Activated T-cell treated with anti-CD3 and anti-CD28 coated beads, Interleukin-2, amount 50 U/mL, for 72 hours (primary cell): ENCODE measurements at regions not wholly inside any gene's neighbourhood (a gene's known extent, or its start where the extent isn't known, plus 50 kb on each side); places are given as distances from the start of the nearest gene placed in this dataset.

Source experiments
- ATAC-seq, 2 donors: fragments of 150-1000 bp; cut with Tn5 transposase; replicated peaks in 1 of 2; 2 replicates each; pipeline ENCODE4 v1.10.0; 2021; ENCODE audit warnings: moderate library complexity in 2 of 2, mild to moderate bottlenecking in 1 of 2
- DNase-seq, 2 donors: peaks; one replicate each; pipeline ENCODE4 v3.0.0; 2021 to 2022; ENCODE audit warnings: mixed read lengths in 1 of 2
- H3K27ac Mint-ChIP-seq: one replicate; pipeline ENCODE4 v1.8.0; 2022; ENCODE audit warnings: mild to moderate bottlenecking, moderate library complexity, mixed read lengths
- H3K27me3 Mint-ChIP-seq: one replicate; pipeline ENCODE4 v1.8.0; 2022; ENCODE audit warnings: low read depth, mixed read lengths
- H3K36me3 Mint-ChIP-seq, 2 donors: one replicate each; pipeline ENCODE4 v1.8.0; 2022; ENCODE audit warnings: mixed read lengths in 2 of 2, mild to moderate bottlenecking in 1 of 2; ENCODE audit not compliant: insufficient read depth in 2 of 2
- H3K4me1 Mint-ChIP-seq: one replicate; pipeline ENCODE4 v1.8.0; 2022; ENCODE audit warnings: low read depth, mixed read lengths
- H3K4me3 Mint-ChIP-seq, 2 donors: one replicate each; pipeline ENCODE4 v1.8.0; 2022; ENCODE audit warnings: mild to moderate bottlenecking in 2 of 2, mixed read lengths in 2 of 2, moderate library complexity in 2 of 2
- H3K9me3 Mint-ChIP-seq, 2 donors: one replicate each; pipeline ENCODE4 v1.8.0; 2022; ENCODE audit warnings: mixed read lengths in 2 of 2

GRCh38 chr20:60966766-60967165 lies 285.3 kb upstream of the CDH4 start:
- Mint-ChIP-seq H3K27me3 (no peaks in the 10 kb centered on the region), H3K9me3 (peaks cover 2 to 3% of the 10 kb centered on the region in 2 donors), H3K36me3 (no peaks in the 10 kb centered on the region), H3K27ac (no peak overlapping the region), H3K4me1 (no peaks in the 10 kb centered on the region), H3K4me3 (no peak overlapping the region)
- ATAC-seq = no peak
- DNase-seq = no peak

- H3K4me1 Mint-ChIP-seq = no peaks in the 10 kb centered on the region
- no peak overlapping the region for H3K4me3 Mint-ChIP-seq
- no peaks in the 10 kb centered on the region for H3K27me3 Mint-ChIP-seq
- peaks cover 2 to 3% of the 10 kb centered on the region in 2 donors for H3K9me3 Mint-ChIP-seq
- no peaks in the 10 kb centered on the region for H3K36me3 Mint-ChIP-seq
- no peak overlapping the region for H3K27ac Mint-ChIP-seq
- ATAC-seq = no peak
- DNase-seq = no peak
These were observed 284.4 kb upstream of the CDH4 start for GRCh38 chr20:60967431-60968316.

- Mint-ChIP-seq H3K4me1 (no peaks in the 10 kb centered on the region), H3K27ac (no peak overlapping the region), H3K4me3 (no peak overlapping the region), H3K36me3 (no peaks in the 10 kb centered on the region), H3K27me3 (no peaks in the 10 kb centered on the region), H3K9me3 (peaks cover 2 to 3% of the 10 kb centered on the region in 2 donors)
- ATAC-seq (no peak), DNase-seq (no peak)
These were observed 283.0 kb upstream of the CDH4 start for GRCh38 chr20:60968853-60969720.

GRCh38 chr20:60970601-60971000 lies 281.5 kb upstream of the CDH4 start:
- Mint-ChIP-seq H3K9me3 (peaks cover 2 to 3% of the 10 kb centered on the region in 2 donors), H3K36me3 (no peaks in the 10 kb centered on the region), H3K27ac (no peak overlapping the region), H3K27me3 (no peaks in the 10 kb centered on the region), H3K4me3 (no peak overlapping the region), H3K4me1 (no peaks in the 10 kb centered on the region)
- no peak for ATAC-seq
- no peak for DNase-seq

- Mint-ChIP-seq H3K9me3 (no peaks in the 10 kb centered on the region), H3K36me3 (no peaks in the 10 kb centered on the region)
These were observed 278.0 kb upstream of the CDH4 start for GRCh38 chr20:60974022-60974421.

GRCh38 chr20:60974441-60974945 lies 277.6 kb upstream of the CDH4 start:
- Mint-ChIP-seq H3K27ac (no peak overlapping the region), H3K27me3 (no peaks in the 10 kb centered on the region), H3K36me3 (no peaks in the 10 kb centered on the region), H3K9me3 (peaks cover 2 to 3% of the 10 kb centered on the region in 2 donors), H3K4me3 (no peak overlapping the region), H3K4me1 (no peaks in the 10 kb centered on the region)
- ATAC-seq (no peak), DNase-seq (no peak)

More at GRCh38 chr20:60974022-60974421, 278.0 kb upstream of the CDH4 start:
- no peak for DNase-seq
- H3K4me3 Mint-ChIP-seq = no peak overlapping the region
- no peaks in the 10 kb centered on the region for H3K4me1 Mint-ChIP-seq
- ATAC-seq = no peak
- H3K27me3 Mint-ChIP-seq = no peaks in the 10 kb centered on the region
- H3K27ac Mint-ChIP-seq = no peak overlapping the region

GRCh38 chr20:60976139-60976538 lies 275.9 kb upstream of the CDH4 start:
- H3K27ac Mint-ChIP-seq = no peak overlapping the region

GRCh38 chr20:60976913-60977312 lies 275.1 kb upstream of the CDH4 start:
- ATAC-seq (no peak), DNase-seq (no peak)
- Mint-ChIP-seq H3K4me1 (no peaks in the 10 kb centered on the region), H3K36me3 (peaks cover 0 to 3% of the 10 kb centered on the region in 2 donors), H3K4me3 (no peak overlapping the region), H3K27me3 (no peaks in the 10 kb centered on the region), H3K9me3 (peaks cover 4 to 9% of the 10 kb centered on the region in 2 donors), H3K27ac (no peak overlapping the region)

More at GRCh38 chr20:60976139-60976538, 275.9 kb upstream of the CDH4 start:
- H3K4me3 Mint-ChIP-seq = no peak overlapping the region
- H3K27me3 Mint-ChIP-seq = no peaks in the 10 kb centered on the region
- DNase-seq = no peak
- no peaks in the 10 kb centered on the region for H3K4me1 Mint-ChIP-seq
- H3K9me3 Mint-ChIP-seq = peaks cover 4 to 9% of the 10 kb centered on the region in 2 donors
- ATAC-seq = no peak
- H3K36me3 Mint-ChIP-seq = peaks cover 0 to 3% of the 10 kb centered on the region in 2 donors

- Mint-ChIP-seq H3K9me3 (peaks cover 4 to 9% of the 10 kb centered on the region in 2 donors), H3K27me3 (no peaks in the 10 kb centered on the region), H3K4me1 (no peaks in the 10 kb centered on the region), H3K27ac (no peak overlapping the region), H3K4me3 (no peak overlapping the region), H3K36me3 (peaks cover 0 to 3% of the 10 kb centered on the region in 2 donors)
- ATAC-seq = no peak
- DNase-seq = no peak
These were observed 274.2 kb upstream of the CDH4 start for GRCh38 chr20:60977901-60978300.

GRCh38 chr20:60984666-60985065 lies 267.4 kb upstream of the CDH4 start:
- Mint-ChIP-seq H3K4me1 (no peaks in the 10 kb centered on the region), H3K36me3 (peaks cover 3 to 4% of the 10 kb centered on the region in 2 donors), H3K27ac (no peak overlapping the region), H3K9me3 (peaks cover 2 to 13% of the 10 kb centered on the region in 2 donors), H3K4me3 (no peak overlapping the region), H3K27me3 (no peaks in the 10 kb centered on the region)
- ATAC-seq (no peak), DNase-seq (no peak)

GRCh38 chr20:60986506-60987156 lies 265.4 kb upstream of the CDH4 start:
- DNase-seq (no peak), ATAC-seq (no peak)
- peaks cover 0 to 4% of the 10 kb centered on the region in 2 donors for H3K36me3 Mint-ChIP-seq
- peaks cover 0 to 8% of the 10 kb centered on the region in 2 donors for H3K9me3 Mint-ChIP-seq
- no peaks in the 10 kb centered on the region for H3K27me3 Mint-ChIP-seq
- H3K27ac Mint-ChIP-seq = no peak overlapping the region
- no peak overlapping the region for H3K4me3 Mint-ChIP-seq
- no peaks in the 10 kb centered on the region for H3K4me1 Mint-ChIP-seq

GRCh38 chr20:60990061-60990460 lies 262.0 kb upstream of the CDH4 start:
- H3K4me1 Mint-ChIP-seq = no peaks in the 10 kb centered on the region
- no peak for DNase-seq
- no peaks in the 10 kb centered on the region for H3K27me3 Mint-ChIP-seq
- H3K27ac Mint-ChIP-seq = no peak overlapping the region
- peaks cover 0 to 4% of the 10 kb centered on the region in 2 donors for H3K36me3 Mint-ChIP-seq
- no peak for ATAC-seq
- H3K9me3 Mint-ChIP-seq = peaks cover 0 to 8% of the 10 kb centered on the region in 2 donors
- no peak overlapping the region for H3K4me3 Mint-ChIP-seq
